Fibroblast of gingiva (primary cell): ENCODE measurements at regions not wholly inside any gene's neighbourhood (a gene's known extent, or its start where the extent isn't known, plus 50 kb on each side); places are given as distances from the start of the nearest gene placed in this dataset.

Experiments used
- DNase-seq: peaks from one replicate; pipeline ENCODE4 v3.0.0-alpha.2; 2011; ENCODE audit warnings: low read depth

DNA sequence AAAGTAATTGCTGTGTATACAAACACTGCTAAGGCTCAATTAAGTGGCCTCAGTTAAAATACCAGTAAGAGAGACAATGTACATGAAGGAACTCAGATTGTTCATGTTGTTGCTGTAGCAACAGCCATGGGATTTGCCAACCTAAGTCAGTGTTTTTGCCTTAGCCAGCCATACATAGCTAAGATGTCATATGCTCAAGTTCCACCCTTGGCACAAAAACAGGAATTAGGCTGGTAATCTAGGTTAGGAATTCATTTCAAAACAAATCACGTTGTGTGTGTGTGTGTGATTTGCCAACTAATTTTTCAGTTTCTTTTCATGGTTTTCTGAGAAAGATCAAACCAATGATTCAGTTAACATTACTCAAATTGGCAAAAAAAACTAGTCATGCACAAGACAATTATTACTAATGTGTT is 143.7 kb upstream of the KCNMB2 start:
- DNase-seq, result peak; percentile 99

DNA sequence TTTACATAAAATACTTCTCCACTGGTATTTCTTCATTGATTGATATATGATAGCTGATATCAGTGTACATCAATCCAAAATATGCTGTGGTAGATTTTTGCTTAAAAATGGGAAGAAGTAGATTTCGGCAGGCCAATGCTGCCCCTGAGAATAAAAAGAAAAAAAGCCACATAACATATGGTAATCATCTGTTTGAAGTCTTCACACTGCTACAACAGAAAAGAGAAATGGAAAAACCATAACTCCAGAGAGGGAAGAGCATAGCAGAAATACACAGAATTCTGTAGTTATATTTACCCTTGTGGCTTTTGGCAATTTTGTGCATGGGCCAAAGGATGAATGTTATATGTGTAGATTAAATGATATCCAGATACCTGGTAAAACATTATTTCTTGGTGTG is 143.1 kb upstream of the KCNMB2 start:
- DNase-seq, result no peak

DNA sequence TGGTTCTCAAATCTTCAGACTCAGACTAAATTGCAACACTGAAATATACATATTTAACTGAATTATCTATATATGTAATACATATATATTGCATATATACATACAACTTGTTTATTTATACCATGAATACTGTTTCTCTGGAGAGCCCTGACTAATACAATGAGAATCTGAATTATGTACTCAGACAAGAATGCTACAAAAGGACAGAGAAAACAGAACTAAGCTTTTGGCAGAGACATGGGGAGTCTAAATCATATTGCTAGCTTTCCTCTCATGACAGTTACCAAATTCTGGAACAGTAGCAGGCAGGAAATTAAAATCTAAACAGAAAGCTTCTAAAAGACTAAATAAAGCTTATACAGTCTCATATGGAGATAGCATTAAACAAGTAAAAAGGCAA is 142.4 kb upstream of the KCNMB2 start:
- peak; percentile 82 for DNase-seq

DNA sequence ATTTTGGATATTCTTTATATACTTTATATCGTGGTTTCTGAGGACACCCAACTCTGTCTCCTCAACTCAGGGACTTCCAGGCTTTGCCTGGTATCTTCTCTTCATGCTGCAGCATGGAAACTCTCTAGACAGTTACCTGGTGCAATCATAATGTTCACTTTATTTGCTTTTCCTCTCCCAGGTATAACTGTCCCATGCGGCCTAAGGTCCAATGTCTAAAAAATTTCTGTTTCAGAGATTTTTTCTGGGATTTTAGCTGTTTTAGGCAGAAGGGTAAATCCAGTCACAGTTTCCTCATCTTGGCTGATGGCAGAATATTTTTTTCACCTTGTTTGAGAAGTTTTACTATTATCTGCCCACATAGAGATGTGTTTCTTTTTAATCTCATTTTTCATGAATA is 139.9 kb upstream of the KCNMB2 start:
- DNase-seq, result no peak

DNA sequence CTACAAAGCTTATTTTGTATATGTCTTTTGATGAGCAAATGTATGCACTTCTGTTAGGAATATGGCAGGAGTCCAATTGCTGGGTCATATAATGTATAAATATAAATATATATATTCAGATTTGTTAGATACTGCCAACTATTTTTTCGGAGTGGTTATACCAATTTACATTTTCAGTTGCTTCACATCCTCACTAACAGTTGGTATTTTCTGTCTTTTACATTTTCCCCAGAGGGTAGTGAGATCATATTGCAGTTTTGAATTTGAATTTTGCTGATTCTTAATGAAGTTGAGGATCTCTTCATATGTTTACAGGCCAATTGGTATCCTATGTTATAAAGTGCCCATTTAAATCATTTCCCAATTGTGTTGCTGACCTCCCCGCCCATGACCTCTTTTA is 139.0 kb upstream of the KCNMB2 start:
- DNase-seq, result no peak

DNA sequence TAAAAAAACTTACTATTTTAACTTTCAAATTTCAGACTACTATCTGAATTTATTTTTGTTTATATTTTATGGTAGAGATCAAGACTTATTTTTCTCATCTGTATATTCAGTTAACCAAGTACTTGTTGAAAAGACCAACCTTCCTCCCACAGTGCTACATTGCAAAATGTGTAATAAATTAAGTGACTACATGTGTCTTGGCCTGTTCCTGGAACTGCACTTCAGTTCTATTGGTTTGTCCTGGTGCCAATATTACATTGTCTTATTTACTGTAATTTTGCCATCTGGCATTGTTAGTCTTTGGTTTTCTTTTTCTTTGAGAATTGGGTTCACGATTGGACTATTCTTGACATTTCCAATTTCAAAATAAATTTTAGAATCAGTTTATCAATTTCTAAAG is 138.4 kb upstream of the KCNMB2 start:
- DNase-seq, result peak; percentile 69

DNA sequence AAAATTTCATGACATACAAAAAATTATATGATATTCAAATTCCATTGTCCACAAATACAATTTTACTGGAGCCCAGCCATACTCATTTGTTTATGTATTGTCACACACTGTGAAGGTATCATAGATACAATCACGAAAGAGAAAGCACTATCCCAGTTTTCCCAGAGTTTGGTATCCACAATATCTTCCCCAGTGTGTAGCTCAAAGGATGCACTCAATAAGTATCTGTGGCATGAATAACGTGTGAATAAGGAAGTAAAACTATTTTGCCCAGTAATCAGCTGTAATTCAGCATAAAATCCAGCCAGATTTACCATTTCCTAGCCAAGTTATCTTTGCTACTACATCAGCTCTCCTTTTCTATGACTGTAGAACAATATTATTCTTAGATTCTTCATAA is 131.3 kb upstream of the KCNMB2 start:
- no peak for DNase-seq

DNA sequence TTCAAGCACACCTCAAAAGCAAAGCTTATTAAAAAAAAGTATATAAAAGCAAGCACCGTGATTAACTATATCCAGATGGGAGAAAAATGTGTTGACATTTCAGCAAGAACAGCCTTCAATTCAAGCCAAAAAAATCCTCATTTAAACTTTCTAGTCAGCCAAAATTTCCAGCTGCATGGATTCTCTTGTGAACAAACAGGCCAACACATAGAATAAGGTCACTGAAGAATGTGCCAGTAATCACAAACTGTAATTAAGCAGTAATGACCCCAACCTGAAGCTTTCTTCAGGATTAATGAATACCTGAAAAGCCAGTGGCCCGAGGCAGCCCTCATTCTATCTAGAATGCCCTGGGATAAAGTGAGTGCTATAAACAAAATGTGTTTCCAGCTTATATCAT is 130.7 kb upstream of the KCNMB2 start:
- peak; percentile 45 for DNase-seq

DNA sequence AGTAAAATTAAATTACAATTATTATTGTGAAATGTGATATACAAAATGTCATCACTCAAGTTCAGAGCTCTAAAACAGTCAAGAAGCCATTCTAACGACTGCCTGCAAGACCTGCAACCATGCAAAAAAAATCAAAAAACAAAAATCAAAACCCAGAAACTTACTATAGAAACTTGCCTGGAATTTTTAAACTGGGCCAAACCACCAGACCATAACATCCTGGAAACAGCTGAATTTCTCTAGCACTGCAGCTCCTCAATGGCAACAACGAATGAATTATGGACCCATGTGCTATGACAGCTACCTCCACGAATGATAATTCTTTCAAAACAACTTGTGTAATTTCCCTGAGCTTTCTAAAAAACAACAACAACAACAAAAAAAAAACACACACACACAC is 130.0 kb upstream of the KCNMB2 start:
- peak; percentile 51 for DNase-seq

DNA sequence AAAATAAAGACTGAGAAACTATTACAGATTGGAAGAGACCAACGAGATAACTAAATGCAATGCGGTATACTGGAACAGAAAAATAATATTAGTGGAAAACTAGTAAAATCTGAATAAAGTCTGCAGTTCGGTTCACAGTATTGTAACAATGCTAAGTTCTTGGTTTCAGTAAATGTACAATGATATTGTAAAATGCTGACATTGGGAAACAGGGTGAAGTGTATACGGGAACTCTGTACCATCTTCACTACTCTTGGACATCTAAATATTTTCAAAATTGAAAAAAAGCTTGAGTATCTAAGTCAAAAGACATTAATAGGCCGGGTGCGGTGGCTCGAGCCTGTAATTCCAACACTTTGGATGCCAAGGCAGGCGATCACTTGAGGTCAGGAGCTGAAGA is 120.9 kb upstream of the KCNMB2 start:
- no peak for DNase-seq

DNA sequence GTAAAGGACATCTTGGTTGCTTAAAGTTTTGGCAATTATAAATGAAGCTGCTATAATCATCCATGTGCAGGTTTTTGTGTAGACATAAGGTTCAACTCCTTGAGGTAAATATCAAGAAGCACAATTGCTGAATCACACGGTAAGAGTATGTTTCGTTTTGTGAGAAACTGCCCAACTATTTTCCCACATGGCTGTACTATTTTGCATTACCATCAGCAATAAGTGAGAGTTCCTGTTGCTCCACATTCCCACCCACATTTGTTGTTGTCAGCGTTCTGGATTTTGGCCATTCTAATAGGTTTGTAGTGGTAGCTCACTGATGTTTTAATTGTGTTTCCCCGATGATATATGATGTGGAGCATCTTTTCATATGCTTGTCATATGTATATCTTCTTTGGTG is 118.5 kb upstream of the KCNMB2 start:
- DNase-seq, result no peak

DNA sequence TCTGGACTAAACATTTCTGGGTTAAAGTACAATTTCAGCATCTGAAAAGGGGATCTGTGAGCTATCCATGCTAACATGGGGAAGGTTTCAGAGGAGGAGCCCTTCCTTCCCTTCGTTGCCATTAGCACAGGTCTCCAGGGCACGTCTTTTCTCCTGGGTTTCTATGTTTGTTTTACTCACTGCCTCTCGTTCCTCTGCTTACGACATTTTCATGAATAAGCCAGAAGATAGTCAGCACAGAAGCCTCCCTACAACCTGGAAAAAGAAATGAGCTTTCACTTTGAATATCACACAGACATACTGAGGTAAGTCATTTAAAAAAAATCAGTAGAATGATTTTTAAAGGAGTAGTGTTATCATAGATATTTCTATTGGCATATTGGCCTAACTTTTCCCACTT is 117.2 kb upstream of the KCNMB2 start:
- no peak for DNase-seq

DNA sequence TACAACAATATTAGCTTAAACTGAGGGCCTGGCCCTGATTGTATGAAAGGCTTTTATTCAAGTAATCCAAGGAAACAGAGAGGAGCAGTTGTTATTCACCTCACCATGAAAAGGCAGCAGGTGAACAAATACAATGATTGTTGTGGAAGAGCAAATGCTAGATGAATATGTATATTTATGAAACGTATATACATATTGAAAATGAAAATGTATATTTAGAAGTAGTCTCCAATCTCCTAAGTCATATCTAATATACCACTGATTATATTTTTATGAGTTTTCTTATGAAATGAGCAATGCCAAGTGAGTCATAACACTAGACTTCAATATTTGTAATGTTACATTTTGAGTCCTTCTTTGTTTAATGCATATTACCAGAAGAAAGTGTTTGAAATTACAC is 116.2 kb upstream of the KCNMB2 start:
- no peak for DNase-seq

DNA sequence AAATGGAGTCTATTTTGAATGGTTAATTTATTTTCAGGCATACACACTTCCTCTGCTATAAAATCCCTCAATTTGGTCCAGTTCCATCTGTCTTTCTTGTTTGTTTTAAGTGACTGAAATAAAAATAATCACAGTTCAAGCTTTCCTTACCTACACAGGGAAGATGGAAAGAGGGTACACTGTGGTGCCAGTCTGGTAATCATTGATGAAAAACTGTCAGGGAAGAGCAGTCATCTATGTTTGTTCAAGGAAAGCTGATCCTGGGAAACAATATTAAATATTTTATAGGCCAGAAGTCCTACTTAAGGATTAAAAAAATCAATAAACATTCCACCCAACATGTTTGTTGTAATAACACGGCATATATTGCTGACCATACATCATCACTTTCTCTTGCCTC is 115.2 kb upstream of the KCNMB2 start:
- DNase-seq, result no peak

DNA sequence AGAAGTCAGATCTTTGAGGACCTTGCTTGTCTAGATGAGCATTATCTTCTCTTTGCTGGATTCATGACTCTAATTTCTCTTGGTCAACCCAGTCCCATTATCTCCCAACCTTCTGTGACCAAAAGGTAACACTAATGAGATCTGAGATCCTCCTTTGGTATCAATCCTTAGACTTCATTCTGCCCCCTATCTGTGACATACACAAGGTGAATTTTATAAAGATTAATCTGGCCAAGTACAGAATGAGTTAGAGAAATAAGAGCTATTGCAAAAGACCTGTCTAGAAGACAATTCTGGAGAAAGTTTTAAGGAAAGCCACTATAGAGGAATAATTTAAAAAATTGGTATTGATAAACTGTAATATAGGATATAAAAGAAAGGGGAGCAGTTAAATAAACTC is 113.8 kb upstream of the KCNMB2 start:
- no peak for DNase-seq

DNA sequence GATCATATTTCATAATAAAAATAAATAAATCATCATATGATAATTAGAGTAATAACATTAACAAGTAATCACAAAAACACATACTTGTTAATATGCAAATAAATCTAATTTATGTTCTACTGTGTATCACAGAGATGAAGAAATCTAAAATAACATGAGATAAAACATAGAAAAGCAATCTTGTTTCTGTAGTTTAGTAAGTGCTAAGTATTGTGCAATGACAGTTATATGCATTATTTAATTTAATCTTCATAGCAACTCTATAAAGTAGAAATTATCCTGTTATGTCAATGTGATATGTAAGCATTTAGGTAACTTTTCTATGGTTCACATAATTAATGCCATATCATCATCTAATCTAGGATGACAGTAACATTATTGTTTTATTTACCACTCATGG is 108.2 kb upstream of the KCNMB2 start:
- DNase-seq, result no peak

DNA sequence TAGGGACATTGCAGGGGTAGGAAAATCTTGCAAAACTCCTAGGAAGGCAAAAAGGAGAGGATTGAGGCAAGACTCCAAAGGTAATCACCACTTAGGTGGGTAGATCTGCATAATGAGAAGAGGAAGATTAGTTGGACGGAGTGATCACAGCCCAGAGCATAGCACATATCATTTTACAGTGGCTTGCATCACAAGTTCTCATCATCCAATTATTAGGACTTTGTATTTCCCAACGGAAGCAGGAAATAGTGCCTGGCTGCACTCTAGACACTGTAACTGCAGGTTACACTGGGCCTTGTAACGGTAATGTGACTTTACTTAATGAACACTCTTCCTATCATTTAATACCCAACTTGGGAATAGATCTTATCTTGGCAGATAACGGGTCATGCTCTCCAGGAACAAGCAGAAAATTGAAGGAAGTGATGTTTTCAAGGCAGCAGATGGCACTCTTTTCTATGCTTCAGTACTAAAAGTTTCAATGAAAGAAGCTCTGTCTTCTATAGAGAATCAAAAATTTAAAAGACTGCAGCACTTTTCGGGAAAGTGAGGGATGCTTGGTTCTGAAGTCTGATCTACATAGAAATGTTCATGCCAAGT is 101.9 kb upstream of the KCNMB2 start:
- peak; percentile 21 for DNase-seq

DNA sequence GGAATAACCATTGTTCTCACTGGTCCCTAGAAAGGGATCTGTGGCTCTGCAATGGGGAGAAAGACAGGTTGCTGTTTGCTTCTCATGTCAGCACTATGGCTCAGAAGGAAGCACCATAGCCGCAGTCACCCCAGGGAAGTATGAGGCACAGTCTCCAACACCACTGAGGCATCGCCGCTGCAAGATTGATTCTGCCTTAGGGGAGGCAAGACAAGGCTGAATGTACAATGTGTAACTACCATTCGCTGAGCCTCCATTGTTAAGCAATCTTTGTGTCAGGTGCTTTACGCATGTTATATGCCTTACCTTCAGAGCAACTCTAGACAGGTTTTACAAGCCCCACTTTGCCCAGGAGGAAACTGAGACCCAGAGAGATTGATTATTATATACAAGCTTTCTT is 100.7 kb upstream of the KCNMB2 start:
- DNase-seq, result no peak

DNA sequence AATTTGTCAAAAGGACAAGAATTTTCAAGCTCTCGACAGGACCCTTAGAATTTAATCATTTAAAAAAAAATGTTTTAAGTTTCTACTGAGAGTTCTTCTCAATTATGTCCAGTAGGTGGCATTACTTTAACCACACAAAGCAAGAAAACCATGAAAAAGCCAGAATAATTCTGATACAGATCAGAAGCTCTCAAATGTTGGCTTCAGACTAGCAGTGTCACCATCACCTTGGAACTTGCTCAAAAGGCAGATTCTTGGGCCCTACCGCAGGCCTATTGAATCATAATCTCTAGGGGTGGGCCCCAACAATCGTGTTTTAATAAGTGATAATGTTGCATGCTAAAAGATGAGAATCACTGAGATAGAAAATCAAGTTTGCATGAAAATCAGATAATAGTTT is 99.5 kb upstream of the KCNMB2 start:
- peak; percentile 78 for DNase-seq

DNA sequence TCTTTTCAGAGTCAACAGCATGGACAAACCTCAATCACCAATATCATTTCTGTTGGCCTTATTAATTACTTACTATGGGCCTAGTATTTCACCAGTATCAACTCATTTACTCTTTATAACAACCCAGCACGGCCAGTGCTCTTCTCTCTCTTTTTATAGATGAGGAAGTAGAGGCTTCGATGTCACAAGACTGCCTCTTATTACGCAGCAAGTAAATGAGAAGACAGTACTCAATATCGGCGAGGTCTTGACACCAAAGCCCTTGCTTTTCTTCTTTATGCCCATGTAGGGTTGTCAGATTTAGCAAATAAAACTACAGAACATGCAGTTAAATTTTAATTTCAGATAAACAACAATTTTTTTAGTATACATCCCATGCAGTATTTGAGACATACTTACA is 99.0 kb upstream of the KCNMB2 start:
- no peak for DNase-seq

DNA sequence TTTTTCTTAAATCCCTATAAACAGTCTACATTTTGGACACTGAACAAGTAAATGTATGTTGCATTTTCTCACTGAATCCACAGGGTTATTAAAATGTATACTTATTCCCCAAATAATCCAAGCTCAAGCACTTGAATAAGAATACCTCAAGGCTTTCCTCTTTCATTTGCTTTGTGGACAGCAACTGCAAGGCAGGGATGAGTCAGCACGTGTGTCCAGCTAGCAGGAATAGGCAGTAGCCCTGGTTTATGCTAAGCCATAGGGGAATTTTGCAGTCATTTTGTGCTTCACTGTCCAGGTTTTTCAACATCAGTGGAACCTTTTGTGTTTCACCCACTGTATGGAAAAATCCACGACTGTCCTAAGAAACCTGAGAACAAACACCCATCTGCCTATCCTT is 96.7 kb upstream of the KCNMB2 start:
- peak; percentile 50 for DNase-seq

DNA sequence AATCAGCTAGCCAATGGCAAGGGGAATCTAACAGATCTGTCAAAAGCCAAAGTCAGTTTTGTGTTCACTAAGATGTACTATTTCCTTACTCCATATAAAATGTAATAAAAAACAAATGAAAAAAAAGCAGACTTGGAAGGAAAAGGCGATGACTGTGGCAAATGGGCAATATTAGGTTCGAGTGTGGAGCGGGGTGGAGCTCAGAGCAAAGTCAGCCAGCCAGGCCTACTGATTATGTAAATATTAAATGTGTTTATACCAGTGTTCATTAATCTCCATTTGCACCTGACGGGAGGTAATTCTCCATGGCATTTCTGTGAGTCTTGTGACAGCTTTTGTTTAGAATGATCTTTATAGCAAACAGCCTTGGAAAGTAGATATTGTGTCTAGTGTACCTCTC is 96.2 kb upstream of the KCNMB2 start:
- no peak for DNase-seq

DNA sequence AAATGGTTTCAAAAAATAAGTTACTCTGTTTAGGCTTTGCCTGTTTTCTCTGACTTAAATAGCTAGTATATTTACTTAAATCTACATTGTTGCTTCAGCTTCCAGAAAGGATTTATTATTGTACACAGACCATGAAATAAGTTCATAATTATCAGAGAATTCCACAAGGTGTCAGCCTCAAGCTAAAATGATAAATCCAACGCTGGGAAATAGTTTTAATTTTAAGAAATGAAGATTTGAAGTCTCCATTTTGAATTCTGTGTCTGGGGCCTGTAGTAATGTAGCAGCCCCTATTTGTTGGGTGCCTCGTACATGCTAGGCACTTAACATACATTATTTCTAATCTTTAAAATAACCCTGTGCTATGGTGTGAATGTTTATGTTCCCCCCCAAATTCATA is 92.6 kb upstream of the KCNMB2 start:
- DNase-seq, result no peak

DNA sequence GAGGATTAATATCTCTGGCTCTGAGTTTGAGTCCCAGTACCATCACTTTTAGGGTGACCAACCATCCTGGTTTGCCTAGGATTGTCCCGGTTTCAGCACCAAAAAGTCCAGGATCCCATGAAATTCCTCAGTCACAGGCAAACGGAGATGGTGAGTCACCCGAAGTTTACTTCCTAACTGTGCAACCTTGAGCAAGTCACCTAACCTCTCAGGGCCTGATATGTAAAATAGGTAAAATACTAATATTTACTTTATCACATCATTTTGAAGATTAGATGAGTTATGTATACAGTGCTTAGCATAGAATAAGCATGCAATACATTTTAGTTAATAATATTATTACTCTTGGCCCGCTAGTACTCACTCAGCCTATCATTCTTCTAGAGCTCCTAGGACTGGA is 91.1 kb upstream of the KCNMB2 start:
- DNase-seq, result no peak

DNA sequence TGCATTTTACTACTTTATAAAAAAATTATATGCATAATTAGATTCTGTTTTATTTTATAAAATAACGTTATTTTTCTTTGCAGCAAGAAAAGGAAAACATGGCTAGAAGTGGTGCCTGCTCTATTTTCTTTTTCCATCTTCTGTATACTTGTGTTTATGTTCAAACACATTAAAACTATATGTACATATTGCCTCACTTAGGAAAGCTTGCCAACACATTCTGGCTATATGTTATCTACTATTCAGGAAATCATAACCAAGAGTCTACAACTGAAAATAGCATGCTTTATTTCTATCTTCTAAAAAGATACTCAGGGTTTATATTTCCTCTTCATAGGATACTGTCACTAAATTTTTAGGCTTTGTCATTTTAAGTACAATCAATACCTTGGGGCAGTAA is 90.2 kb upstream of the KCNMB2 start:
- DNase-seq, result no peak
